ENCODE measurements at regions not wholly inside any gene's neighbourhood (a gene's known extent, or its start where the extent isn't known, plus 50 kb on each side); places are given as distances from the start of the nearest gene placed in this dataset.
A peak's percentile ranks its signal among the peaks of the same experiment; 100 is the strongest.

GRCh38 chr1:96334236-96334557 lies 387.4 kb upstream of the PTBP2 start:
- DNase-seq = no peak

- DNase-seq = no peak
Observed at GRCh38 chr1:96338622-96339021, 383.0 kb upstream of the PTBP2 start.

GRCh38 chr1:96340686-96341085 lies 380.9 kb upstream of the PTBP2 start:
- no peak for DNase-seq

- DNase-seq = no peak
Observed at GRCh38 chr1:96346719-96347118, 374.9 kb upstream of the PTBP2 start.

- DNase-seq = no peak
Observed at GRCh38 chr1:96349896-96350295, 371.7 kb upstream of the PTBP2 start.

- no peak for DNase-seq
Observed at GRCh38 chr1:96352733-96353132, 368.9 kb upstream of the PTBP2 start.

- no peak for DNase-seq
Observed at GRCh38 chr1:96355521-96355920, 366.1 kb upstream of the PTBP2 start.

GRCh38 chr1:96355961-96356360 lies 365.6 kb upstream of the PTBP2 start:
- no peak for DNase-seq

GRCh38 chr1:96357141-96357765 lies 364.3 kb upstream of the PTBP2 start:
- DNase-seq = no peak

- DNase-seq = no peak
Observed at GRCh38 chr1:96358057-96358456, 363.5 kb upstream of the PTBP2 start.

- DNase-seq = no peak
Observed at GRCh38 chr1:96360036-96360795, 361.4 kb upstream of the PTBP2 start.

GRCh38 chr1:96361271-96361856 lies 360.2 kb upstream of the PTBP2 start:
- DNase-seq = no peak

GRCh38 chr1:96361961-96362360 lies 359.6 kb upstream of the PTBP2 start:
- no peak for DNase-seq

- peak in 1 of 5 experiments; percentile 37 for DNase-seq
Observed at GRCh38 chr1:96362623-96363022, 359.0 kb upstream of the PTBP2 start.

GRCh38 chr1:96363826-96364225 lies 357.8 kb upstream of the PTBP2 start:
- no peak for DNase-seq

GRCh38 chr1:96364576-96364975 lies 357.0 kb upstream of the PTBP2 start:
- DNase-seq = no peak

GRCh38 chr1:96365076-96365475 lies 356.5 kb upstream of the PTBP2 start:
- DNase-seq = no peak

- no peak for DNase-seq
Observed at GRCh38 chr1:96365596-96366390, 355.8 kb upstream of the PTBP2 start.

- no peak for DNase-seq
Observed at GRCh38 chr1:96366516-96366915, 355.1 kb upstream of the PTBP2 start.

- no peak for DNase-seq
Observed at GRCh38 chr1:96367791-96368190, 353.8 kb upstream of the PTBP2 start.

- no peak for DNase-seq
Observed at GRCh38 chr1:96370757-96371156, 350.8 kb upstream of the PTBP2 start.

GRCh38 chr1:96372881-96373280 lies 348.7 kb upstream of the PTBP2 start:
- DNase-seq = no peak

- no peak for DNase-seq
Observed at GRCh38 chr1:96374076-96374762, 347.4 kb upstream of the PTBP2 start.

All from T-helper 2 cell (primary cell).